Neural crest cell (in vitro differentiated cells): ENCODE measurements at regions not wholly inside any gene's neighbourhood (a gene's known extent, or its start where the extent isn't known, plus 50 kb on each side); places are given as distances from the start of the nearest gene placed in this dataset.

Experiments used
- DNase-seq: peaks from one replicate; pipeline ENCODE4 v3.0.0; 2021; ENCODE audit warnings: low read depth, mixed read lengths, low spot score
- H3K27ac Mint-ChIP-seq: one replicate; pipeline ENCODE4 v1.8.0; 2021; ENCODE audit warnings: mild to moderate bottlenecking, mixed read lengths; ENCODE audit not compliant: unreplicated experiment
- H3K27me3 Mint-ChIP-seq: 2 replicates; pipeline ENCODE4 v1.8.0; 2021; ENCODE audit warnings: low read depth, mild to moderate bottlenecking, mixed read lengths
- H3K36me3 Mint-ChIP-seq: 2 replicates; pipeline ENCODE4 v1.8.0; 2021; ENCODE audit warnings: low read depth, mild to moderate bottlenecking, mixed read lengths
- H3K4me1 Mint-ChIP-seq: 2 replicates; pipeline ENCODE4 v1.8.0; 2021; ENCODE audit warnings: mixed read lengths
- H3K4me3 Mint-ChIP-seq: one replicate; pipeline ENCODE4 v1.8.0; 2021; ENCODE audit warnings: mild to moderate bottlenecking, mixed read lengths
- H3K9me3 Mint-ChIP-seq: 2 replicates; pipeline ENCODE4 v1.8.0; 2021; ENCODE audit warnings: mixed read lengths
- CTCF ChIP-seq: fragments of 200-600 bp; sonication (generic); conservative IDR thresholded peaks from 2 replicates; pipeline ENCODE4 v1.5.0; 2021; ENCODE audit warnings: antibody characterized with exemption, mild to moderate bottlenecking

- no peak for TF ChIP-seq CTCF
- H3K4me3 Mint-ChIP-seq: no peak overlapping the region
- peaks cover 2% of the 10 kb centered on the region for H3K9me3 Mint-ChIP-seq
- no peak overlapping the region for H3K27ac Mint-ChIP-seq
- H3K4me1 Mint-ChIP-seq: no peaks in the 10 kb centered on the region
- peaks cover 5% of the 10 kb centered on the region for H3K36me3 Mint-ChIP-seq
- no peaks in the 10 kb centered on the region for H3K27me3 Mint-ChIP-seq
- no peak for DNase-seq
Measured at GRCh38 chr9:90261698-90262097, 380.9 kb downstream of the DIRAS2 start.

- no peak for DNase-seq
- peaks cover 8% of the 10 kb centered on the region for H3K4me1 Mint-ChIP-seq
- no peaks in the 10 kb centered on the region for H3K27me3 Mint-ChIP-seq
- H3K9me3 Mint-ChIP-seq: no peaks in the 10 kb centered on the region
- no peaks in the 10 kb centered on the region for H3K36me3 Mint-ChIP-seq
- TF ChIP-seq CTCF: no peak
- H3K27ac Mint-ChIP-seq: no peak overlapping the region
- H3K4me3 Mint-ChIP-seq: no peak overlapping the region
Measured at GRCh38 chr9:90268613-90269012, 374.0 kb downstream of the DIRAS2 start.

GRCh38 chr9:90271707-90272106 lies 370.9 kb downstream of the DIRAS2 start:
- Mint-ChIP-seq H3K27me3 (no peaks in the 10 kb centered on the region), H3K36me3 (no peaks in the 10 kb centered on the region), H3K4me1 (peaks cover 8% of the 10 kb centered on the region), H3K9me3 (no peaks in the 10 kb centered on the region), H3K4me3 (no peak overlapping the region), H3K27ac (no peak overlapping the region)
- no peak for TF ChIP-seq CTCF
- DNase-seq: no peak

GRCh38 chr9:90274725-90275124 lies 367.9 kb downstream of the DIRAS2 start:
- H3K4me3 Mint-ChIP-seq: no peak overlapping the region
- no peak for TF ChIP-seq CTCF
- H3K27ac Mint-ChIP-seq: no peak overlapping the region

GRCh38 chr9:90285946-90286345 lies 356.7 kb downstream of the DIRAS2 start:
- no peaks in the 10 kb centered on the region for H3K36me3 Mint-ChIP-seq
- no peak overlapping the region for H3K4me3 Mint-ChIP-seq
- H3K9me3 Mint-ChIP-seq: peaks cover 7% of the 10 kb centered on the region
- H3K27me3 Mint-ChIP-seq: no peaks in the 10 kb centered on the region
- TF ChIP-seq CTCF: no peak
- no peaks in the 10 kb centered on the region for H3K4me1 Mint-ChIP-seq
- H3K27ac Mint-ChIP-seq: no peak overlapping the region
- no peak for DNase-seq

More at GRCh38 chr9:90274725-90275124, 367.9 kb downstream of the DIRAS2 start:
- peaks cover 8% of the 10 kb centered on the region for H3K4me1 Mint-ChIP-seq
- no peaks in the 10 kb centered on the region for H3K36me3 Mint-ChIP-seq
- H3K9me3 Mint-ChIP-seq: no peaks in the 10 kb centered on the region
- no peaks in the 10 kb centered on the region for H3K27me3 Mint-ChIP-seq
- no peak for DNase-seq
